ENCODE measurements at regions not wholly inside any gene's neighbourhood (a gene's known extent, or its start where the extent isn't known, plus 50 kb on each side); places are given as distances from the start of the nearest gene placed in this dataset.

DNA sequence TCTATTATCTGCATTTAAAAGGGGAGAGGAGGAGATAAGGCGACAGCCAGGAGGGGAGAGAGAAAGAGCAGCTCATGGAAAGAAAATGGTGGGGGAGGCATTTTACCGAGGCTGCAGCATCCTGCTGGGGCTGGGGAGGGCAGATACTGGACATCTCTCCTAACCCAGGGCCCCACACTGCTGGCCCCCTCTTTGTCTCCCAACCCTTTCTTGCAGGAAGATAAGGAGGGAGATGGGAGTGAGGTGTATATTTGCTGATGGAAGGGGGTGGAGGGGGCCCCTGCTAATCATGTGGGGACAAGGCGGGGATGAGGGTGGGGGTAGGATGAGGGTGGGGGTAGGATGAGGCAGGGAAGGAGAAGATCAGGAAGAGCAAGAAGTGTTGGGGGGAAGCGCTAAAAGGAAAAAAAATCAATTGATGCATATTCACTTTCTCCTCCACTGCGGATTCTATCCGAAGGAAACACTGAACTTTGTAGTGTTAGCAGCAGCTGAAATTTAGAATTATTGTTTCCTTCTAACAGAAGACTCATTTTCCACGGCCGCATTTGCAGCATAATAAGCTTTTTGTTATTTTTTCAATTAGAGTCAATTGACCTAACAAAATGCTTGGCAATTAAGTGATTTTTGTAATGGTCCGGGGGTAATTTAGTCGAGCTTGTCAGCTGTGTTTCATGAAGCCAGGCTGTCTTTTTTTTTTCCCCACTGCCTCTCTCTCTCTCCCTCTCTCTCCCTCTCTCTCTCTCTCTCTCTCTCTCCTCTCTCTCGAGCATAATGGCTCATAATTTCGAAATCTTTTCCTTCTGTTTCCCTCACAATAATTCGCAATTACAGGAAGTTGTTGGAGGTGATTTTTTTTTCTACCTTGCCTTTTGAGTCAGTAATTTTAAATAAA is 1134.6 kb downstream of the BCL11B start:
- TF ChIP-seq, protein P1, sequence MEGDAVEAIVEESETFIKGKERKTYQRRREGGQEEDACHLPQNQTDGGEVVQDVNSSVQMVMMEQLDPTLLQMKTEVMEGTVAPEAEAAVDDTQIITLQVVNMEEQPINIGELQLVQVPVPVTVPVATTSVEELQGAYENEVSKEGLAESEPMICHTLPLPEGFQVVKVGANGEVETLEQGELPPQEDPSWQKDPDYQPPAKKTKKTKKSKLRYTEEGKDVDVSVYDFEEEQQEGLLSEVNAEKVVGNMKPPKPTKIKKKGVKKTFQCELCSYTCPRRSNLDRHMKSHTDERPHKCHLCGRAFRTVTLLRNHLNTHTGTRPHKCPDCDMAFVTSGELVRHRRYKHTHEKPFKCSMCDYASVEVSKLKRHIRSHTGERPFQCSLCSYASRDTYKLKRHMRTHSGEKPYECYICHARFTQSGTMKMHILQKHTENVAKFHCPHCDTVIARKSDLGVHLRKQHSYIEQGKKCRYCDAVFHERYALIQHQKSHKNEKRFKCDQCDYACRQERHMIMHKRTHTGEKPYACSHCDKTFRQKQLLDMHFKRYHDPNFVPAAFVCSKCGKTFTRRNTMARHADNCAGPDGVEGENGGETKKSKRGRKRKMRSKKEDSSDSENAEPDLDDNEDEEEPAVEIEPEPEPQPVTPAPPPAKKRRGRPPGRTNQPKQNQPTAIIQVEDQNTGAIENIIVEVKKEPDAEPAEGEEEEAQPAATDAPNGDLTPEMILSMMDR (IDR thresholded peaks at IDR 0.05; ENCODE audit: unreplicated experiment) = no peak
- H3K36me3 Mint-ChIP-seq (ENCODE audit: low read depth, unreplicated experiment) = no peaks in the 10 kb centered on the region
- H3K27ac Mint-ChIP-seq (ENCODE audit: unreplicated experiment) = no peak overlapping the region
- H3K27me3 Mint-ChIP-seq (ENCODE audit: unreplicated experiment) = peaks cover 4% of the 10 kb centered on the region
- no peaks in the 10 kb centered on the region for H3K9me3 Mint-ChIP-seq (ENCODE audit: unreplicated experiment)
- no peaks in the 10 kb centered on the region for H3K4me1 Mint-ChIP-seq (ENCODE audit: unreplicated experiment)
- no peak overlapping the region for H3K4me3 Mint-ChIP-seq (ENCODE audit: unreplicated experiment)
- DNase-seq (ENCODE audit: low spot score) = no peak

DNA sequence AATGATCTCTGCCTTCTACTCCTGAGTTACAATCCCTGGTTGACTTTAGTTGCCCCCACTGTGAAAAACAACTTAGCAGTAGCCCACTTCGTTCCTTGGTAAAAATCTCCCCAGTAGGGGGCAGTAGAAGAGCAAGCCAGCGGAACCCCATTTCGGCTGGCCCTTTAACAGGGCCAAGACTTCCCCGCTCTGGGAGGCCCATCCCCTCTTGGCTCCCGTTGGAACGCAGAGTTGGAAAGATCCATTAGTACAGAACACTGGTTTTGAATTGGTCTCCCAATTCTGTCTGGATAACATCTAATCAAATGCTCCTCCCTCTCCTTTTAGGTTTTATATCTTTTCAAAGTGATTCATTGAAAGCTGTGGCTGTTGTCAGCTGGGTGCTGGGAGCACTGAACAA is 1133.3 kb downstream of the BCL11B start:
- no peaks in the 10 kb centered on the region for H3K4me1 Mint-ChIP-seq (ENCODE audit: unreplicated experiment)
- peaks cover 4% of the 10 kb centered on the region for H3K27me3 Mint-ChIP-seq (ENCODE audit: unreplicated experiment)
- DNase-seq (ENCODE audit: low spot score) = peak; percentile 64
- TF ChIP-seq, protein P1 (IDR thresholded peaks at IDR 0.05; ENCODE audit: unreplicated experiment) = peak; percentile 88
- no peaks in the 10 kb centered on the region for H3K36me3 Mint-ChIP-seq (ENCODE audit: low read depth, unreplicated experiment)
- H3K27ac Mint-ChIP-seq (ENCODE audit: unreplicated experiment) = no peak overlapping the region
- no peaks in the 10 kb centered on the region for H3K9me3 Mint-ChIP-seq (ENCODE audit: unreplicated experiment)
- no peak overlapping the region for H3K4me3 Mint-ChIP-seq (ENCODE audit: unreplicated experiment)

DNA sequence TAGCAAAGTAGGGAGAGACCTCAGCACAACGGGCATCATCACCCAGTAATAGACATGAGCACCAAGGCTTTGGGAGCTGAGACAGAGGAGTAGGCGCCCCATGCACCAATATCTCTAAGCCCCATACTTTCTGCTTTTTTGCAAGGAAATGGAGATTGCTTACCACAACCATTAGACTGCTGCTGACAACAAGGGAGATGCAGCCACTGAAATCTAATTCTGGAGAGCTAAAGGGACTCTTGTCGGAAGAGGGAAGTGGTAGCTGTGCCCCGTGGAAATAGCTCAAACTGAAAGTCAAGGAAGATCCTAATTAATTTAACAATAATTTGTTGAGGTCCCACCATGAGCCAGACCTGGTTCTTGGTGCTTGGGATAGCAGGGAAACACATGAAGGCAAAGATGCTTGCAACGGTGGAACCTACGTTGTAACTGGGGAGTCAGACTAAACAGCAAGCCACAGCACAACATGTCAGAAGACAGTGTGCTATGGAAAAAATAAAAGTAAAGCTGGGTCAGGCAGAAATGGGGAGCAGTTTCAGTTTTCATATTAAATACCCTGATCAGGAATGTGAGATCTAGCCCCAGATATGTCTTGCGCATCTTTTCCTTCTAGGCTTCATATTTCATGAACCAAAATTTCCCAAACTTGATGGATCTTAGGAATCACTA is 1131.0 kb downstream of the BCL11B start:
- Mint-ChIP-seq H3K4me1 (ENCODE audit: unreplicated experiment) (no peaks in the 10 kb centered on the region), H3K36me3 (ENCODE audit: low read depth, unreplicated experiment) (no peaks in the 10 kb centered on the region), H3K4me3 (ENCODE audit: unreplicated experiment) (no peak overlapping the region), H3K27me3 (ENCODE audit: unreplicated experiment) (peaks cover 4% of the 10 kb centered on the region), H3K9me3 (ENCODE audit: unreplicated experiment) (no peaks in the 10 kb centered on the region), H3K27ac (ENCODE audit: unreplicated experiment) (no peak overlapping the region)
- no peak for DNase-seq (ENCODE audit: low spot score)
- TF ChIP-seq, protein P1 (IDR thresholded peaks at IDR 0.05; ENCODE audit: unreplicated experiment) = no peak

DNA sequence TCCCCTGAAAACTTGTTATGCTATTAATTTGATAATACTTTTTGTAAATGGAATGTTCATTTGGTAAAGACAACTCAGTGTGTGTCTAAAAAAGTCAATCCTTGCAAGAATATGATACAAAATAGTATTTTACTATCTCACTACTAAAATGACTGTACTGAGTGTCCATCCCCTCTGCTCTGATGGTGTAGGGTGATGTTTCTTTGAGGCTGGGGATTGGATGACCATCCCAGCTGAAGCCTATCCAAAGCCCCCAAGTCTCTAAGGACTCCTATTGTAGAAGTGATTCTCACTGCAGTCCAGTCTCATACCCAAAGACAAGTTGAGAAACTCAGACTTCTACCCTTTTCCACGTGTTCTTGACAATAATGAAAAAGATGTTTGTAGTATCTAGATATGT is 1128.4 kb downstream of the BCL11B start:
- no peak for DNase-seq (ENCODE audit: low spot score)
- Mint-ChIP-seq H3K4me3 (ENCODE audit: unreplicated experiment) (no peak overlapping the region), H3K4me1 (ENCODE audit: unreplicated experiment) (no peaks in the 10 kb centered on the region), H3K27me3 (ENCODE audit: unreplicated experiment) (no peaks in the 10 kb centered on the region), H3K27ac (ENCODE audit: unreplicated experiment) (no peak overlapping the region), H3K36me3 (ENCODE audit: low read depth, unreplicated experiment) (no peaks in the 10 kb centered on the region), H3K9me3 (ENCODE audit: unreplicated experiment) (no peaks in the 10 kb centered on the region)
- TF ChIP-seq, protein P1 (IDR thresholded peaks at IDR 0.05; ENCODE audit: unreplicated experiment) = no peak

DNA sequence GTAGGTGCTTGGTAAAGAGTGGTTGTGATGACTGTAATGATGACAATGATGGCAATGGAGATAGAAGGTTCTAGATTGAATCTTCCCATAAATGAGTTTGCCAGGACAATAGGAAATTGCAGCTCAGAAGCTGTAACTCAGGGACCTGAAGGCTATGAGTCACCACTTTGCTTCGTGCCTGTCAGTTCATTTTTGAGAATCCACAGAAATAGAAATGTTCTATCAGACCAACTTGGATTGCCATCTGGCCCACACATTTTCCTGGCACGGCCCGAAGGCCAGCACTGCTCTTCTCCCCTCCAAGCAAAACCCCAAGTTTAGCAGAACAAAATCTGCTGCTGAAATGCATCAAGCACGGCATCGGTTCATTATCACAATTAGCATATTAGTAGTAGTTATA is 1127.0 kb downstream of the BCL11B start:
- TF ChIP-seq, protein P1 (IDR thresholded peaks at IDR 0.05; ENCODE audit: unreplicated experiment) = no peak
- H3K4me1 Mint-ChIP-seq (ENCODE audit: unreplicated experiment) = no peaks in the 10 kb centered on the region
- H3K36me3 Mint-ChIP-seq (ENCODE audit: low read depth, unreplicated experiment) = no peaks in the 10 kb centered on the region
- no peak overlapping the region for H3K4me3 Mint-ChIP-seq (ENCODE audit: unreplicated experiment)
- H3K27me3 Mint-ChIP-seq (ENCODE audit: unreplicated experiment) = no peaks in the 10 kb centered on the region
- no peak overlapping the region for H3K27ac Mint-ChIP-seq (ENCODE audit: unreplicated experiment)
- H3K9me3 Mint-ChIP-seq (ENCODE audit: unreplicated experiment) = no peaks in the 10 kb centered on the region
- DNase-seq (ENCODE audit: low spot score) = no peak
